Peyer's patch (tissue), 4 donors: ENCODE measurements at regions not wholly inside any gene's neighbourhood (a gene's known extent, or its start where the extent isn't known, plus 50 kb on each side); places are given as distances from the start of the nearest gene placed in this dataset.
A peak's percentile ranks its signal among the peaks of the same experiment; 100 is the strongest.

Source experiments
- DNase-seq, 3 donors: peaks; one replicate each; pipeline ENCODE4 v3.0.0-alpha.2; 2017 to 2019
- H3K27ac ChIP-seq, 4 donors: fragments of 200-600 bp; sonication (generic); one replicate each; pipeline ENCODE4 v1.5.1; 2016 to 2019
- H3K27me3 ChIP-seq, 2 donors: fragments of 200-600 bp; sonication (generic); one replicate each; pipeline ENCODE4 v1.5.1; 2019
- H3K36me3 ChIP-seq, 3 donors: fragments of 200-600 bp; sonication (generic); one replicate each; pipeline ENCODE4 v1.5.1; 2016 to 2019
- H3K4me1 ChIP-seq, 4 donors: fragments of 200-600 bp; sonication (generic); one replicate each; pipeline ENCODE4 v1.5.1; 2016 to 2019
- H3K4me3 ChIP-seq, 4 donors: fragments of 200-600 bp; sonication (generic); 1 replicate in 3 of 4; 2 replicates in 1 of 4; pipeline ENCODE4 v1.5.1; 2016 to 2019; ENCODE audit warnings: mild to moderate bottlenecking in 1 of 4
- H3K9me3 ChIP-seq, 4 donors: fragments of 200-600 bp; sonication (generic); one replicate each; pipeline ENCODE4 v1.5.1; 2016 to 2019; ENCODE audit warnings: mild to moderate bottlenecking in 1 of 4
- POLR2A ChIP-seq, 2 donors: fragments of 450-650 bp; IDR thresholded peaks; one replicate each; pipeline ENCODE4 v1.5.1; 2017; ENCODE audit warnings: antibody characterized with exemption in 2 of 2, mild to moderate bottlenecking in 2 of 2, moderate library complexity in 2 of 2
- TF ChIP-seq, protein P1 (sequence below), 6 experiments: fragments of 450-650 bp in 4 of 6; fragments of 200-600 bp in 2 of 6; sonication (generic) in 1 of 6; IDR thresholded peaks; one replicate each; pipeline ENCODE4 v1.5.1; 2017 to 2019; ENCODE audit warnings: antibody characterized with exemption in 6 of 6, mild to moderate bottlenecking in 3 of 6, moderate library complexity in 1 of 6

DNA sequence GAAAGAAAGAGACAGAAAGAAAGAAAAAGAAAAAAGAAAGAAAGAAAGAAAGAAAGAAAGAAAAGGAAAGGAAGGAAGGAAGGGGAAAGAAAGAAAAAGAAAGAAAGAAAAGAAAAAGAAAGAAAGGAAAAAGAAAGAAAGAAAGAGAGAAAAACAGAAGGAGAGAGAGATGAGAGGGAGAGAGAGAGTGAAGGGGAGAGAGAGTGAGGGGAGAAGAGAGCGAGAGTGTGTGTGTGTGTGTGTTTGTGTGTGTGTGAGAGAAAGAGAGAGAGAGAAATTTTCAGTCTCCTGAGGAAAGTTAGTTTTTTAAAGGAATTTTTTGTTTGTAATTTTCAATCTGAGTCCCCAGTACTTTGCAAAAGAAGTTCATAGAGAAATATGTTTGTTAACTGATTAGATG, 504.1 kb upstream of the POU3F4 start:
- TF ChIP-seq, protein P1, sequence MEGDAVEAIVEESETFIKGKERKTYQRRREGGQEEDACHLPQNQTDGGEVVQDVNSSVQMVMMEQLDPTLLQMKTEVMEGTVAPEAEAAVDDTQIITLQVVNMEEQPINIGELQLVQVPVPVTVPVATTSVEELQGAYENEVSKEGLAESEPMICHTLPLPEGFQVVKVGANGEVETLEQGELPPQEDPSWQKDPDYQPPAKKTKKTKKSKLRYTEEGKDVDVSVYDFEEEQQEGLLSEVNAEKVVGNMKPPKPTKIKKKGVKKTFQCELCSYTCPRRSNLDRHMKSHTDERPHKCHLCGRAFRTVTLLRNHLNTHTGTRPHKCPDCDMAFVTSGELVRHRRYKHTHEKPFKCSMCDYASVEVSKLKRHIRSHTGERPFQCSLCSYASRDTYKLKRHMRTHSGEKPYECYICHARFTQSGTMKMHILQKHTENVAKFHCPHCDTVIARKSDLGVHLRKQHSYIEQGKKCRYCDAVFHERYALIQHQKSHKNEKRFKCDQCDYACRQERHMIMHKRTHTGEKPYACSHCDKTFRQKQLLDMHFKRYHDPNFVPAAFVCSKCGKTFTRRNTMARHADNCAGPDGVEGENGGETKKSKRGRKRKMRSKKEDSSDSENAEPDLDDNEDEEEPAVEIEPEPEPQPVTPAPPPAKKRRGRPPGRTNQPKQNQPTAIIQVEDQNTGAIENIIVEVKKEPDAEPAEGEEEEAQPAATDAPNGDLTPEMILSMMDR (IDR thresholded peaks at IDR 0.05): no peak
- Histone ChIP-seq H3K9me3 (no peaks in the 10 kb centered on the region), H3K4me1 (no peaks in the 10 kb centered on the region), H3K4me3 (no peak overlapping the region), H3K27ac (no peak overlapping the region), H3K27me3 (no peaks in the 10 kb centered on the region), H3K36me3 (no peaks in the 10 kb centered on the region)
- DNase-seq: no peak

DNA sequence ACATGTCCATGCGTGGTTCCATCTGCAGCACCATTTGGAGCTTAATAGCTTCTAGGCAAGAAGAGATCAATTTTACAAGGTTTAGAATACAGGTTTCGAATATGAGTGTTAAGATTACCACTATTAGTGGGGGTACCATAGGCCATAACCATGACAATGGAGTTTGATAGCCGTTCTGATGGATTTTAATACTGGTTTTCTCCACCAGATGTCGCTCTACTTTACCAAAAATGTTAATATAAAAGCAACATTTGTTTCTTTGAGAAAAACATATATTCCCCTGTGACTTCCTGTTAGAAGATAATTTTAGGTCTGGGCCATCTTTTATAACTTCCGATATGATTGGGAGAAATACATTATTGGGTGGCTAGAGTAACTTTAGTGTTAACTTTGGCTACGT, 499.7 kb upstream of the POU3F4 start:
- Histone ChIP-seq H3K4me1 (no peaks in the 10 kb centered on the region), H3K27ac (no peak overlapping the region), H3K9me3 (no peaks in the 10 kb centered on the region), H3K27me3 (no peaks in the 10 kb centered on the region), H3K4me3 (no peak overlapping the region), H3K36me3 (no peaks in the 10 kb centered on the region)
- no peak for DNase-seq
- TF ChIP-seq, protein P1 (IDR thresholded peaks at IDR 0.05): peak in 1 of 6 experiments; percentile 25
- no peak for TF ChIP-seq POLR2A (IDR thresholded peaks at IDR 0.05)

DNA sequence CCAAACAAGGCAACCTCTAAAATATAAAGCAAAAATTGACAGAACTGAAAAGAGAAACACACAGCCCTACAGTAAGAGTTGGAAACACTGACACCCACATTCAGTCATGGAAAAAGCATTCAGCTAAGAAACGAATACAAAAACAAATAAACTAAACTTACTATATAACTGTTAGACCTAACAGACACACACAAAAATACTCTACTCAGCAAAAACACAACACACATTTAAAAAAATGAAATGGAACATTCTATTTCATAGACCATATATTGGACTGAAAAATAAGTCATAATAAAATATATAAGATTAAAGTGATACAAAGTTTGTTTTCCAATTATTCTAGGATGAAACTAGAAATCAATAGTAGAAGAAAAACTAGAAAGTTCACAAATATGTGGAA, 488.8 kb upstream of the POU3F4 start:
- no peak for TF ChIP-seq POLR2A (IDR thresholded peaks at IDR 0.05)
- TF ChIP-seq, protein P1 (IDR thresholded peaks at IDR 0.05): no peak

DNA sequence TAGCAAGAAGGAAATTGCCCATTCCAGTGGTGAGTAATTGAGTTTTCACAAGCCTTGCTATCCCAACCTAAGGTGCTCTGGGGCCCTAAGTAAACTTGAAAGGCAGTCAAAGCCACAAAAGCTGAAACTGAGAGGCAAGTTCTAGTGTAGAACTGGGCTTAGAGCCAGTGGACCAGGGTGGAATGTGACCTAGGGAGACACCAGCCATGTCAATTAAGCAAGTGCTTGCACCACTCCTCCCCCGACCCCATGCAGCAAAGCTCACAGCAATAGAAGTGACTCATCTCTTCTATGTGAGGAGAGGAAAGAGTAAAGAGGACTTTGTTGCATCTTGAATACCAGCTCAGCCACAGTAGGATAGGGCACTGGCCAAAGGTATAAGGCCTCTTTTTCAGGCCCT, 486.1 kb upstream of the POU3F4 start:
- no peak for DNase-seq
- no peaks in the 10 kb centered on the region for H3K9me3 ChIP-seq
- H3K27me3 ChIP-seq: no peaks in the 10 kb centered on the region
- no peaks in the 10 kb centered on the region for H3K4me1 ChIP-seq
- H3K27ac ChIP-seq: no peak overlapping the region
- TF ChIP-seq POLR2A (IDR thresholded peaks at IDR 0.05): no peak
- TF ChIP-seq, protein P1 (IDR thresholded peaks at IDR 0.05): no peak
- no peak overlapping the region for H3K4me3 ChIP-seq
- no peaks in the 10 kb centered on the region for H3K36me3 ChIP-seq

More for the DNA sequence above, 488.8 kb upstream of the POU3F4 start:
- Histone ChIP-seq H3K36me3 (no peaks in the 10 kb centered on the region), H3K4me1 (no peaks in the 10 kb centered on the region), H3K27ac (no peak overlapping the region), H3K9me3 (no peaks in the 10 kb centered on the region), H3K4me3 (no peak overlapping the region), H3K27me3 (no peaks in the 10 kb centered on the region)
- DNase-seq: no peak
